SK-N-SH treated with all-trans-retinoic acid at 6 μM for 48 hours (cell line): ENCODE measurements at regions not wholly inside any gene's neighbourhood (a gene's known extent, or its start where the extent isn't known, plus 50 kb on each side); places are given as distances from the start of the nearest gene placed in this dataset.

Experiments
- ATAC-seq: fragments of 200-7000 bp; cut with Tn5 transposase; 3 replicates; pipeline ENCODE4 v1.9.1; 2020; ENCODE audit warnings: mild to moderate bottlenecking, moderate library complexity
- ARNTL ChIP-seq: fragments of 450-650 bp; formaldehyde crosslinking; IDR thresholded peaks from 2 replicates; pipeline ENCODE4 v1.5.0; 2020; ENCODE audit warnings: low read depth, mild to moderate bottlenecking, moderate library complexity, borderline replicate concordance
- BACH2 ChIP-seq: fragments of 250-450 bp; sonication (Bioruptor Pico); IDR thresholded peaks from 2 replicates; pipeline ENCODE4 v1.9.0; 2021; ENCODE audit warnings: mild to moderate bottlenecking, borderline replicate concordance
- CREB5 ChIP-seq: fragments of 250-450 bp; sonication (Bioruptor Pico); IDR thresholded peaks from 2 replicates; pipeline ENCODE4 v1.5.1; 2020; ENCODE audit warnings: low read depth, mild to moderate bottlenecking, moderate library complexity
- CSDC2 ChIP-seq: fragments of 250-450 bp; sonication (Bioruptor Pico); IDR thresholded peaks from 2 replicates; pipeline ENCODE4 v1.5.0; 2020; ENCODE audit warnings: mild to moderate bottlenecking, moderate library complexity
- CSRNP3 ChIP-seq: fragments of 250-450 bp; sonication (Bioruptor Pico); IDR thresholded peaks from 2 replicates; pipeline ENCODE4 v1.5.1; 2021; ENCODE audit warnings: mild to moderate bottlenecking, moderate library complexity
- ESRRG ChIP-seq: fragments of 250-450 bp; sonication (Bioruptor Pico); IDR thresholded peaks from 2 replicates; pipeline ENCODE4 v1.6.1; 2021; ENCODE audit warnings: mild to moderate bottlenecking
- GLIS3 ChIP-seq: fragments of 250-450 bp; sonication (Bioruptor Pico); IDR thresholded peaks from 2 replicates; pipeline ENCODE4 v1.5.0; 2020; ENCODE audit warnings: mild to moderate bottlenecking, moderate library complexity
- ISL1 ChIP-seq: fragments of 250-450 bp; sonication (Bioruptor Pico); IDR thresholded peaks from 2 replicates; pipeline ENCODE4 v2.1.2; 2022; ENCODE audit warnings: mild to moderate bottlenecking, moderate library complexity
- OSR1 ChIP-seq: fragments of 250-450 bp; sonication (Bioruptor Pico); IDR thresholded peaks from 2 replicates; pipeline ENCODE4 v1.8.0; 2022; ENCODE audit warnings: moderate library complexity, mild to moderate bottlenecking, inconsistent platforms
- PATZ1 ChIP-seq: fragments of 250-450 bp; sonication (Bioruptor Pico); IDR thresholded peaks from 2 replicates; pipeline ENCODE4 v1.8.0; 2020; ENCODE audit warnings: mild to moderate bottlenecking, moderate library complexity, borderline replicate concordance
- PPARA ChIP-seq: fragments of 250-450 bp; sonication (Bioruptor Pico); IDR thresholded peaks from 2 replicates; pipeline ENCODE4 v1.5.0; 2020; ENCODE audit warnings: mild to moderate bottlenecking, borderline replicate concordance
- RARB ChIP-seq: fragments of 250-450 bp; sonication (Bioruptor Pico); IDR thresholded peaks from 2 replicates; pipeline ENCODE4 v1.8.0; 2021; ENCODE audit warnings: mild to moderate bottlenecking, moderate library complexity
- SNAI2 ChIP-seq: fragments of 250-450 bp; sonication (Bioruptor Pico); IDR thresholded peaks from 2 replicates; pipeline ENCODE4 v1.5.0; 2020; ENCODE audit warnings: mild to moderate bottlenecking, moderate library complexity
- TOX ChIP-seq: fragments of 250-450 bp; sonication (Bioruptor Pico); IDR thresholded peaks from 2 replicates; pipeline ENCODE4 v1.8.0; 2021; ENCODE audit warnings: mild to moderate bottlenecking, moderate library complexity, borderline replicate concordance
- ZC3H10 ChIP-seq: fragments of 250-450 bp; sonication (Bioruptor Pico); IDR thresholded peaks from 2 replicates; pipeline ENCODE4 v1.5.1; 2021; ENCODE audit warnings: mild to moderate bottlenecking, moderate library complexity
- ZNF565 ChIP-seq: fragments of 450-650 bp; formaldehyde crosslinking; conservative IDR thresholded peaks from 2 replicates; pipeline ENCODE4 v1.5.0; 2020; ENCODE audit warnings: low read depth, mild to moderate bottlenecking, moderate library complexity
- ZNF70 ChIP-seq: fragments of 450-650 bp; formaldehyde crosslinking; IDR thresholded peaks from 2 replicates; pipeline ENCODE4 v1.5.0; 2020; ENCODE audit warnings: mild to moderate bottlenecking, moderate library complexity
- ZNF8 ChIP-seq: fragments of 450-650 bp; formaldehyde crosslinking; IDR thresholded peaks from 2 replicates; pipeline ENCODE4 v1.5.0; 2020; ENCODE audit warnings: mild to moderate bottlenecking, moderate library complexity

- ATAC-seq, result no peak
- no peak for TF ChIP-seq BACH2
- no peak for TF ChIP-seq PPARA (CRISPR knock-in tag)
- TF ChIP-seq ARNTL (CRISPR knock-in tag), result no peak
- TF ChIP-seq PATZ1 (CRISPR knock-in tag), result no peak
- TF ChIP-seq ZNF8 (CRISPR knock-in tag), result no peak
- no peak for TF ChIP-seq ZC3H10 (CRISPR knock-in tag)
Measured at GRCh38 chr12:124449623-124450375, 117.6 kb downstream of the NCOR2 start.

- no peak for ATAC-seq
Measured at GRCh38 chr12:124448955-124449622, 118.3 kb downstream of the NCOR2 start.

GRCh38 chr12:124448241-124448954 lies 119.0 kb downstream of the NCOR2 start:
- ATAC-seq, result no peak
- TF ChIP-seq ARNTL (CRISPR knock-in tag) (no peak), OSR1 (CRISPR knock-in tag) (no peak), ZC3H10 (CRISPR knock-in tag) (no peak), CSDC2 (CRISPR knock-in tag) (no peak), ISL1 (CRISPR knock-in tag) (no peak), CSRNP3 (CRISPR knock-in tag) (no peak), ESRRG (CRISPR knock-in tag) (no peak), ZNF70 (CRISPR knock-in tag) (no peak), PPARA (CRISPR knock-in tag) (no peak), ZNF8 (CRISPR knock-in tag) (no peak), RARB (CRISPR knock-in tag) (no peak), TOX (CRISPR knock-in tag) (no peak)

More at GRCh38 chr12:124448955-124449622, 118.3 kb downstream of the NCOR2 start:
- no peak for TF ChIP-seq SNAI2 (CRISPR knock-in tag)
- TF ChIP-seq ZNF70 (CRISPR knock-in tag), result peak; percentile 98

GRCh38 chr12:124446364-124446763 lies 121.0 kb downstream of the NCOR2 start:
- ATAC-seq, result no peak
- TF ChIP-seq CSRNP3 (CRISPR knock-in tag) (no peak), ISL1 (CRISPR knock-in tag) (no peak)

GRCh38 chr12:124445826-124446225 lies 121.6 kb downstream of the NCOR2 start:
- no peak for ATAC-seq
- TF ChIP-seq TOX (CRISPR knock-in tag), result no peak
- TF ChIP-seq ISL1 (CRISPR knock-in tag), result no peak
- no peak for TF ChIP-seq CSDC2 (CRISPR knock-in tag)
- no peak for TF ChIP-seq GLIS3 (CRISPR knock-in tag)

- TF ChIP-seq ZNF565, result no peak
- no peak for TF ChIP-seq PPARA (CRISPR knock-in tag)
- no peak for TF ChIP-seq CREB5 (CRISPR knock-in tag)
- TF ChIP-seq, all 23 proteins: peak for 0
- ATAC-seq, result no peak
Measured at GRCh38 chr12:124445121-124445718, 122.2 kb downstream of the NCOR2 start.
